Esophagus squamous epithelium (tissue), 4 donors: ENCODE measurements at regions not wholly inside any gene's neighbourhood (a gene's known extent, or its start where the extent isn't known, plus 50 kb on each side); places are given as distances from the start of the nearest gene placed in this dataset.

ENCODE experiments used
- POLR2A ChIP-seq, 4 donors: fragments of 450-650 bp; IDR thresholded peaks; one replicate each; pipeline ENCODE4 v1.6.1; 2017; ENCODE audit warnings: antibody characterized with exemption in 4 of 4, mild to moderate bottlenecking in 4 of 4, moderate library complexity in 3 of 4
- TF ChIP-seq, protein P1 (sequence below), 6 experiments: fragments of 450-650 bp in 4 of 6; fragments of 200-600 bp in 2 of 6; sonication (generic) in 2 of 6; IDR thresholded peaks; one replicate each; pipeline ENCODE4 v1.5.1; 2016 to 2019; ENCODE audit warnings: antibody characterized with exemption in 6 of 6, mild to moderate bottlenecking in 4 of 6, moderate library complexity in 4 of 6

DNA sequence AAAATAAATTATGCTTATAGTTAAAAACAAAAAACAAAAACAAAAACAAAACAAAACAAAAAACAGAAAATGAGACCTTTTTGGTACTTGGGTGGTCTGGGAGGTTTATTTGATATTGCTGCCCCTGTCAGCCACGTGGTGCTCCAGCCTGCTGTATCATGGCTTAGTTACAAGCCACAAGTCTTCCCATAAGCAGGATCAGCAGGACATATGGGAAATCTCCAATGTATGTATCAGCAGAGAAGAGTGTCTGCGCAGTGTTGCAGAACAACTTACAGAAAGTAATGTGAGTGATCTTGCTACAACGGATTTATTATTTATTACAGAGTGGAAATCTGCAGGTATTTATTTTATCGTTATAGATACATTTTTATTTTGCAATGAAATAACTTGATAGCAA, 423.0 kb upstream of the TMPRSS15 start:
- TF ChIP-seq, protein P1, sequence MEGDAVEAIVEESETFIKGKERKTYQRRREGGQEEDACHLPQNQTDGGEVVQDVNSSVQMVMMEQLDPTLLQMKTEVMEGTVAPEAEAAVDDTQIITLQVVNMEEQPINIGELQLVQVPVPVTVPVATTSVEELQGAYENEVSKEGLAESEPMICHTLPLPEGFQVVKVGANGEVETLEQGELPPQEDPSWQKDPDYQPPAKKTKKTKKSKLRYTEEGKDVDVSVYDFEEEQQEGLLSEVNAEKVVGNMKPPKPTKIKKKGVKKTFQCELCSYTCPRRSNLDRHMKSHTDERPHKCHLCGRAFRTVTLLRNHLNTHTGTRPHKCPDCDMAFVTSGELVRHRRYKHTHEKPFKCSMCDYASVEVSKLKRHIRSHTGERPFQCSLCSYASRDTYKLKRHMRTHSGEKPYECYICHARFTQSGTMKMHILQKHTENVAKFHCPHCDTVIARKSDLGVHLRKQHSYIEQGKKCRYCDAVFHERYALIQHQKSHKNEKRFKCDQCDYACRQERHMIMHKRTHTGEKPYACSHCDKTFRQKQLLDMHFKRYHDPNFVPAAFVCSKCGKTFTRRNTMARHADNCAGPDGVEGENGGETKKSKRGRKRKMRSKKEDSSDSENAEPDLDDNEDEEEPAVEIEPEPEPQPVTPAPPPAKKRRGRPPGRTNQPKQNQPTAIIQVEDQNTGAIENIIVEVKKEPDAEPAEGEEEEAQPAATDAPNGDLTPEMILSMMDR (IDR thresholded peaks at IDR 0.05) = no peak
- no peak for TF ChIP-seq POLR2A (IDR thresholded peaks at IDR 0.05)
